Stromal cell of bone marrow (primary cell): ENCODE measurements at regions not wholly inside any gene's neighbourhood (a gene's known extent, or its start where the extent isn't known, plus 50 kb on each side); places are given as distances from the start of the nearest gene placed in this dataset.
"Not testable (repeated sequence)": the region's sequence is repeated elsewhere in the genome, so short reads cannot be mapped to it uniquely, and the experiment has no call there.

Experiments
- DNase-seq: peaks from one replicate; pipeline ENCODE4 v3.0.0-alpha.2; 2012; ENCODE audit warnings: low read depth

DNA sequence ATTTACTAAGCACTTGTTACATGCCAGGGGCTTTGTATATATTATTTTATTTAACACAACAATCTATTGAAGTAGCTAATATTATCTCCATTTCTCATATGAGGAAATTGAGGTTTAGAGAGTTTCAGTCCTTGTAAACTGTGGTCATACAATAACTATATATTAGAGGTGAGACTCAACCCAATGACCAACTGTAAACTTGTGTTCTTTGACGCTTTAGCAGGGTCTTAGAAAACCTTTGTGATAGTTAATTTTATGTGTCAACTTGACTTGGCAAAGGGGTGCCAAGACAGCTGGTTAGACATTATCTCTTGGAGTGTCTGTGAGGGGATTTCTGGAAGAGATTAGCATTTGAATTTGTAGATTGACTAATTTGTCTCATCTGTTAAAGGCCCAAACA is 252.4 kb upstream of the B3GALT2 start:
- DNase-seq: no peak

DNA sequence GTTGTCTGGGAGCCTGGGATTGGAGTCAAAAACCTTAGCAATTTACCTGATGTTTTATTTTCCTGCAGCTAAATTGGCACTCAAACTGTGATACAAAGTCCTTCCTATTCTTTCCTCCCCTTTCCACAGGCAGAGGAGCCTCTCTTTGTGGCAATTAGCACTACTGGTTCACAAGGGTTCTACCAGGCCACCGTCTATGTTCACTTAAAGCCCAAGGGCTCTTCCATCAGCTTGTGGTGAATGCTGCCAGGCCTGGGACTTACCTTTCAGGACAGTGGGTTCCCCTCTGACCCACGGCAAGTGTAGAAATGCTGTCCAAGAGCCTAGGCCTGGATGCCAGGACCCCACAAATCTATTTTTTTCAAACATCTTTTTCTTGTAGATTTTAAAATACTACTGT is 251.9 kb upstream of the B3GALT2 start:
- no peak for DNase-seq

DNA sequence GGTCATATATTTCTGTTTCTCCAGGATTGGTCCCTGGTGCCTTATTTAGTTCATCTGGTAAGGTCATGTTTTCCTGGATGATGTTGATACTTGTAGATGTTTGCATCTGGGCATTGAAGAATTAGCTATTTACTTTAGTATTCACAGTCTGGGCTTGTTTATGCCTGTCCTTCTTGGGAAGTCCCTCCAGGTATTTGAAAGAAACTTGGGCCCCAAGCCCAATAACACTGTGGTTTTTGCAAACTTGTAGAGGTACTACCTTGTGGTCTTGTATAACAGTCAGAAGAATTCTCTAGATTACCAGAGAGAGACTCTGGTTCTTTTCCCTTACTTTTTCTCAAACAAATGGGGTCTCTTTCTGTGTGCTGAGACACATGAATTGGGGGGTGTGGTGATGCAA is 251.4 kb upstream of the B3GALT2 start:
- no peak for DNase-seq

DNA sequence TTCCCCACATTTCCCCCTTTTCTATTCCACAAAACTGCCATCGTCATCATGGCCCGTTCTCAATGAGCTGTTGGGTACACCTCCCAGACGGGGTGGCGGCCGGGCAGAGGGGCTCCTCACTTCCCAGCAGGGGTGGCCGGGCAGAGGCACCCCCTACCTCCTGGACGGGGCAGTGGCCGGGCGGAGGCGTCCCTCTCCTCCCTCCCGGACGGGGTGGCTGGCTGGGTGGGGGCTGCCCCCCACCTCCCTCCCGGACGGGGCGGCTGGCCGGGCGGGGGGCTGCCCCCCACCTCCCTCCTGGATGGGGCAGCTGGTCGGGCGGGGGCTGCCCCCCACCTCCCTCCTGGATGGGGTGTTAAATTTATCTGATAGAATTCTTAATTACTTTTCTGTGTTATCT is 250.9 kb upstream of the B3GALT2 start:
- not testable (repeated sequence) for DNase-seq

DNA sequence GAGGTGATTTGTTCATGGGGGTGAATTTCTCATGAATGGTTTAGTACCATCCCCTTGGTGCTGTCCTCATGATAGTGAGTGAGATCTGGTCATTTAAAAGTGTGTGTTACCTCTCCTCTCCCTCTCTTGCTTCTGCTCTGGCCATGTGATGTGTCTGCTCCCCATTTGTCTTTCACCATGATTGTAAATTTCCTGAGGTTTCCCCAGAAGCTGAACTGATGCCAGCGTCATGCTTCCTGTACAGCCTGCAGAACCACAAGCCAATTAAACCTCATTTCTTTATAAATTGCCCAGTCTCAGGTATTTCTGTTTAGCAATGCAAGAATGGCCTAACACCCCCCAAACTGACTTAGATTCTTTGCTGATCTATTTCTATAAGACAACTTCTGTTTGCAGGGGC is 249.4 kb upstream of the B3GALT2 start:
- DNase-seq: no peak

DNA sequence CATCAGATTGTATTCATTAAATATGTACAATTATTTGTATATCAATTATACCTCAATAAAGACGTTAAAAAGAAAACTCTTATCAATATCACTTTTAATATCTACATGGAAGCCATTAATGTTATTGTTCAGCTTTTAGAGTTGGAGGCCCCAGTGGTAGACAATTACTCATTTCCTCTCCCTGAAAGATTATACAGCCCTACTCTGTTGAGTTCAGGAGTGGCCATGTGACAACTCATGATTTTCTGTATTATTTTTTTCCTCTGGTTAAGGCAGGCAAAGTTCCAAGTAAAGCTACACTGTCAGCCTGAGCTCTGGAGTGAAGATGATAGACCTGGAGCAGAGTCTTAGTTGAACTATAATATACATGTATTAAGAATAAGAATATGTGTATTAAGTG is 247.9 kb upstream of the B3GALT2 start:
- DNase-seq: peak; percentile 35

DNA sequence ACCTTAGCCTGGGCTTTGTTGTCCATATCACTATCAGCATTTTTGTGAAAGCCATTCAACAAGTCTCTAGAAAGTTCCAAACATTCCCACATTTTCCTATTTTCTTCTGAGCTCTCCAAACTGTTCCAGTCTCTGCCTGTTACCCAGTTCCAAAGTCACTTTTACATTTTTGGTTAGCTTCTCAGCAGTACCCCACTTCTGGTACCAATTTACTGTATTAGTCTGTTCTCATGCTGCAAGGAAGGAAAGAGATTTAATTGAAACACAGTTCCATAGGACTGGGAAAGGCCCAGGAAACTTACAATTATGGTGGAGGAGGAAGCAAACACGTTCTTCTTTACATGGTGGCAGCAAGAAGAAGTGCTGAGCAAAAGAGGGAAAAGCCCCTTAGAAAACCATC is 247.2 kb upstream of the B3GALT2 start:
- DNase-seq: no peak

DNA sequence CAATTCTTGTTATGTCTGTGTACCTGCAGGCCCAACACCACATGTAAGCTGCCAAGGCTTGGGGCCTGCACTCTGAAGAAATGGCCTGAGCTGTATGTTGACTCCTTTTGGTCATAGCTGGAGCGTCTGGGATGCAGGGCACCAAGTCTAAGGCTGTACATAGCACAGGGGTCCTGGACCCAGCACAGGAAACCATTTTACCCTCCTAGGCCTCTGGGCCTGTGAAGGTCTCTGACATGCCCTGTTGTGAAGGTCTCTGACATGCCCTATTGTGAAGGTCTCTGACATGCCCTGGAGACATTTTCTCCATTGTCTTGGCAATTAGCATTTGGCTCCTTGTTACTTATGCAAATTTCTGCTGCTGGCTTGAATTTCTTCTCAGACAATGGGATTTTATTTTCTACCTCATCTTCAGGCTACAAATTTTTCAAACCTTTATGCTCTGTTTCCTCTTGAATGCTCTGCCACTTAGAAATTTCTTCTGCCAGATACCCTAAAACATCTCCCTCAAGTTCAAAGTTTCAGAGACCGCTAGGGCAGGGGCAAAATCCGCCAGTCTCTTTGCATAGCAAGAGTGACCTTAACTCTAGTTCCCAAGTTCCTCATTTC is 246.7 kb upstream of the B3GALT2 start:
- DNase-seq: no peak

DNA sequence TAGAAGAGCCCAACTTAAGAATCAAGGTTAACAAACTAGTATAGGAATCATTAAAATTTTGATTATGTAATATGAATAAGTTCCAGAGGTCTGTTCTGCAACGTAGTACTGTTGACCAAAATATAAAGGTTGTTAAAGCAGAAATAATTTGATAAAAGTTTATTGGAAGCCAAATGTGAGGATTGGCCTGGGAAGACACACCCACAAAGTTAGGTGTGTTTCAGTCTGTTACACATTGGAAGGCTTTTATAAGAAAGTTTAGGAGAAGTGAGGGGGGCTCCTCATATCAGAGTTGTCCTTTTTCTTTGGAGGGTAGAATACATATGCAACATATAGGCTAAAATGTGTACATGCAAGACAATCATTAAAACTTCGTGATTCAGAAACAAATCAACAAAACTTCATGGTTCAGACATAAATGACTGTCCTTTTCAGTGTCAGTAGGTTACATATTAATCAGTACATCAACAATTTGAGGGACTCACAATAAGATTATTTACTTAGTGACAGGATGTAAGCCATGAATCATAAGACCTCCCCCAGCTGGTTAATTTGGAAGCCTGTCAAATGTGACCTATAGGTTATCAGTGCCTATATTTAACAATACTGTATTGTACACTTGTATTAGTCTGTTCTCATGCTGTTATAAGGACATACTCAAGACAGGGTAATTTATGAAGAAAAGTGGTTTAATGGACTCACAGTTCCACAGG is 245.0 kb upstream of the B3GALT2 start:
- no peak for DNase-seq

DNA sequence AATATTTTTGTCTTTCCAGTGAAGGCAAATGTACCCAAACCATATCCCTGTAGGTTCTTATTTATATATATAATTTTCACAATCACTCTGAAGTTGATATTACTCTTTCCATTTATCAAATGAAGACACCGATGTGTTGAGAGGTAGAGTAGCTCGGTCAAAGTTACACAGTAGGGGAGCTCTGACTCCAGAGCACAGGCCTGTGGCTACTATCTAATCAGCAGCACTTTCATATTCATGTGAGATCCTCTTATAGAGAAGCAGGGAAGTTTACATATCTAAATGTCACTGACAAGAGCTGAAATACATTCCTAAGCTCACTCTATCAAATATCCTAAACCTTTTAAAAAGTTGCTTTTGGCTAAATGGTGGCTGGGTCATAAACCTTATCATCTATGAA is 241.1 kb upstream of the B3GALT2 start:
- no peak for DNase-seq

DNA sequence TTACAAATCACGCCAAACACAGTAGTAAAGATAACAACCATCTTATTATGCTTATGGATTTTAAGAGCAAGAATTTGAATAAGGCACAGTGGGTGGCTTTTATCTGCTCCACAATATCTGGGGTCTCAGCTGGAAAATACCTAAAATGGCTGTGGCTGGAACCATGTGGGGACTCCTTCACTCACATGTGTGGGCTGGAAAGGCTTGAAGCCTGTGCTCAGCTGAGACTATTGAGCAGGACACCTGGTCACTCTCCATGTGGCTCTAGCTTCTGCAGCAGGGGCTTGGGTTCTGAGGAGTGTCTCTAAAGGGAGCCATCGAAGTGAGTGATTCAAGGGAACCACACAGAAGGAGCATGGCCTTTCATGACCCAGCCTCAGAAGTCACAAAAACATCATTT is 239.6 kb upstream of the B3GALT2 start:
- no peak for DNase-seq

DNA sequence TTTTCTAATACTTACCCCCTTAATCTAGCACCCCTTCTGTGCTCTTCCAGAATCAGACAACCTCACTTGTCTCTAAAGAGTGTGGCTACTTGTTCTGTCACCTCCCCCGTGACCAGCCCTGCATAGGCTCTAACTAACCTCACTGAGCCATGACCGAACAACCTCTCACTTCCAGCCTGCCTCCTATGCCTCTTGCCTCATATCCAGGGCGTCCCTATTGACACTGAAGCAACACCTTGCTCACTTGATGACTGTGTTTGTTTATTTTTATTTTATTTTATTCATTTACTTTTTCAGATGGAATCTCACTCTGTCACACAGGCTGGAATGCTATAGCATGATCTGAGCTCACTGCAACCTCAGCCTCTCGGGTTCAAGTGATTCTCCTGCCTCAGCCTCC is 235.1 kb upstream of the B3GALT2 start:
- no peak for DNase-seq

DNA sequence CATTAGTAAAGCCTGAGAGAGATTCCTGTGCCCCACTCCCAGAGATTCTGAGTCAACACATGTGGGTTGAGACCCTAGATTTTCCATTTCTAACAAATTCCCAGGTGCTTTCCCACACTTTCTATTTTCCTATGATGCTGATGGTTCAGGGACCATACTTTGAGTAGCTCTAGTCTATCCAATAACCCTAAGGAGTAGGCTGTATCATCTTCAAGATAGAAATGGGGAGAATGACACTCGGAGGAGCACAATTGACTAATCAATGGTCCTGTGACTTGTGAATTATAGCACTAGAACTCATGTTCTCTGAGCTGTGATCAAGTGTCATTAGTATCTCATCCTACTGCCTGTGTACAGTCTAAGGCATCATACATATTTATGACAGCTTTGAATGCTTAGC is 232.9 kb upstream of the B3GALT2 start:
- no peak for DNase-seq

DNA sequence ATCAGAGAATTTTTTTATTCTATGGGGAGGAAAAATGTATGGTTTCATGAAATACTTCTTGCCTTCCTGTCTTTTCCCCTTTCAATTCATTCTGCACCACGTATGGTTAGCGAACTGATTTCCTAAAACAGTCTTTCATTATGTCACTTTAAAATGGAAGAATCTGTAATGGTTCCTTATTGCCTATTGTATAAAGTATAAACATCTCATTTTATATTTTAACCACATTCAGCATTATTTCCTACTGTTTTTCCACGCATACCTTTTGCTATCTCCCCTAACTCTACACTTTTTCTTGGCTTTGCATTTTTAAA is 232.3 kb upstream of the B3GALT2 start:
- no peak for DNase-seq

DNA sequence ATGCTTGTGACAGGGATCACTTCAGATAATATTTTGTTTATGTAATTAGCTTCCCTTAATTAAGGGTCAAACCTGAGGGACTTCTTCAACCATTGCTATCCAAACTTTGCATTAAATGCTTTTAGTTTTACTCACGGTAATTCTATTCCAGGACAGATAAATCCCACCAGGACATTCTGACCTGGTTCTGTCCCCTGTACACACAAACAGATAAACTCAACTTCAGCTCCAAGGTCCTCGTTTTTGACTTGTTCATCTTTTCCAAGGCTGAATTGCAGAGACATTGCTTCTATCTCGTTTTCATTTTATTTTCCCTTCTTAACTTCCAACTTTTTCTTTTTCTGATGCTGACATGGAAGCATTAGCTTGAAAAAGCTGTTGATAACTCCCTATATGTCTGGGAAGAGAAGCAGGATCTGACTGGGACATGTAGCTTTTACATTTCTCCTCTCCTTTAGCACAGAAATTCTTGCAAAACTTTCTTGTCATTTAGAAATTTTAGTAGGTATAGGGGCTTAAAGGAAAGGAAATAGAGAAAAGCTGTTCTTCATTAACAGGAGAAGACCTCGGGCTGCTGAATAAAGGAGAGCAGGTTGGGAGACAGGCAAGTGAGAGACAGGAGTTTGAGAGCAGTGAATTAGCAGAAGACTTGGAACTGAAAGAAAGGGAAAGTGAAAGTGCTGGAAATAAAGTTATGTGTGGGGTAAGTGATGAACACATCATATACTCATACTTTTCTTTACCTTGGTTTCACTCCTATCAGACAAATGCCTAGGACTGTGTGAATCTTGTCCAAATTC is 231.7 kb upstream of the B3GALT2 start:
- DNase-seq: peak; percentile 33

DNA sequence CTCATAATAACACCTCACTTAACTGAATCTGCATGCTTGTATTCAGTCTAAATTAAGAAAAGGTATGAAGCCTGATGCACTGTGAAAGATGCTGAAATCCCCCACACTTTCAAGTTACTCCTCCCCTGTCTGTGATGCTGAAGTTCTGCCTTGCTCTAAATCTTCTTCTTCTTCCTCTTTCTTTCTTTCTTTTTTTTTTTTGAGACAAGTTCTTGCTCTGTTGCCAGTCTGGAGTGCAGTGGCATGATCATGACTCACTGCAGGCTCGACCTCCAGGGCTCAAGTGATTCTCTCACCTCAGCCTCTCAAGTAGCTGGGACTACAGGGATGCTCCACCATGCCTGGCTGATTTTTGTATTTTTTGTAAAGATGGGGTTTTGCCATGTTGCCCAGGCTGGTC is 231.0 kb upstream of the B3GALT2 start:
- DNase-seq: no peak

DNA sequence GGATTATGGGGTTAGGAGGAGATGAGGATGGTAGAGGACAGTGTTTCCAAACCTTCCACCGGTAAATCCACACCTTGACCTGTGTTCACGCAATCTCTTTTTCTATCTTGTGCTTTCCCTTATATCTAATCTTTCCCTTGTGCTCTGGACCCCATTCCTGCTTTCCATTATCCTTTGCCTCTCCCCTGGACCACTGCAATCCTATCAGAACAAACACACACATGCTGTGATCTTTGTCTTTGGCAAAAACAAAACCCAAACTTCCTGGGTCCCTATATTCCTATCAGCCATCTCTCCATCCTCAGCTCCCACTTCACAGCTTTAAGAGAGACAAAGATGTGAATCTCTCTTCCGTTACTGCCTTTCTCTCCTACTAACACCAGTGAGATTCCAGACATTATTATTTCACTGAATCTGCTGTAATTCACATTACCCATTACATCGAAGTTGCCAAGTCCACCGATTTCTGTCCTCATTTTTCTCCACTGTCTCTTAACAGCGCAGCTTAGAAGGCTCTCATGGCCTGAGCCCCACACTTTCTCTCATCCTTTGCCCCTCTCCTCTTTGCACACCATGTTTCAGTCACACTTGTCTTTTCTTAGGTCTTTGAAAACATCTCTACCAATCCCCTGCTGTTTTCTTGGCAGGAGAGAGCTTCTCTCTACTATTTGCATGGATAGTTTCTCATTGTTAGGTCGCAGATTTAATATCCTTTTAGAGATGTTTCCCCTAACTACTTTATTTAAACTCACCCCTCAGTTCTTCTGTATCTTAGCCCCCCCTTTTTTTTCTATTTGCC is 230.0 kb upstream of the B3GALT2 start:
- no peak for DNase-seq

DNA sequence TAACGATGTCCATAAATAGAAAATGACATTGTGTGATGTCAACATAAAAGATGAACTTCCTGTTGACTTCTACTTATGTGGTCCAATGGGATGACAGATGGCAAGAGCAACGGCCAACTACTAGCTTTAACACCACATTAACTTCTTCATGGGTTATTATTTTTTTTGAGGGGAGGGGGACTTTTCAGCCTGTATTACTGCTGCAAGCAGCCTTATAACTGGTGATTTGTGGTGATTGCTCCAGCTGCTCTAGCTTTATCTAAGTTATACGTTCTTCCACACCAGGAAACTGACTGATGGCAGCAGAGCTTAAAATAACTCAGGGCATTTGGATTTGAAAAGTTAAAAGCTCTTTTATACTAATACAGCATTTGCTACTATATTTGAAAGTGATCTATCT is 228.8 kb upstream of the B3GALT2 start:
- DNase-seq: no peak

DNA sequence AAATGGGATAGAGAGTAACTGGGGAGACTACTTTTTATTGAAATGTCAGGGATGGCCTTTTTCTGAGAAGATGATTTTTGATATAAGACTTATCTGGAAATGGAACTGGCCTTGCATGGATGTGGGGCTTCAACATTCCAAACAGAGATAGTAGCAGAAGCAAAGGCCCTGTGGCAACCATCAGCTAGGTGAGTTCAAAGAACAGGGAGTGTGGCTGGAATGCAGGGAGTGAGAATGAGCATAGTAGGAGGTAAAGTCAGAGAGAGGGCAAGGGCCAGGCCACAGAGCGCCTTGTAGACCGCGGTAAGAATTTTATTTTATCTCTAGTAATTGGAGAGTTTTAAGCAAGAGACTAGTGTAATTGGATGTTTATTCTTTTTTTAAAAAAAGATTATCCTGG is 227.0 kb upstream of the B3GALT2 start:
- no peak for DNase-seq

DNA sequence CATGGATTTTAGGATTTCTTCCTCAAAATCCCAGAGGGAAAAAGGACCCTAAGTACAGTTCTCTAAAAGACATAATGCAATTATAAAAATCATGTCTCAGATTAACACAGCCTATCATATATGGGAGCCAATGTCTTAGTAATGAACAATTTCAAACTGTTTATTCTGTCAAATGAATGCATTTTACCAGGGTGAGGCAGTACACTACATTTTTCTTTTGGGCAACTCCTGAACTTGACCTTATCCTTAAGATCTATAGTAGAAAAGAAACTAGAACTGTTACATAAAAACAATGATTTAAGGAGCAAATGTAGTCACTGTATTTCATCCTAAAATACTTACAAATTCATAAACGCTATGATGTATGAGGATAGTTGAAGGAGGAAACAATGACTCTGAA is 226.3 kb upstream of the B3GALT2 start:
- no peak for DNase-seq

DNA sequence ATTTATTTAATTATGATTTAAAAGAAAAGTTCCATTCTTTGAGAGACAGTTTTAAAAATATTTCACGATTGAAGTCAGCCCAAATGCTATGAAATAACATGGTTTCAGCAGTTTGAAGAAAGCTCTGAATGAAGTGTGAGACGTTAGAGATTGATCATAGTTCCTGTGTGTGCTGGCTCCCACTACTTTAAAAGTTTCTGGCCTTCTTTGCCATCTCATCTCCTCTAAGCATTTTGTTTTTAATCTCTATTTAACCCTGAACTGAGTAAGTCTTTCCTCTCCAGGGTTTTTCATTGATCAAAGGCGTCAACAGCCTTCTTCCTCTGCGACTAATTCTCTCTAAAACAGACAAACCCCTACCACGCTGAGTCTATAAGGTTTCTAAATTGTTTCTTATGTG is 225.3 kb upstream of the B3GALT2 start:
- no peak for DNase-seq

DNA sequence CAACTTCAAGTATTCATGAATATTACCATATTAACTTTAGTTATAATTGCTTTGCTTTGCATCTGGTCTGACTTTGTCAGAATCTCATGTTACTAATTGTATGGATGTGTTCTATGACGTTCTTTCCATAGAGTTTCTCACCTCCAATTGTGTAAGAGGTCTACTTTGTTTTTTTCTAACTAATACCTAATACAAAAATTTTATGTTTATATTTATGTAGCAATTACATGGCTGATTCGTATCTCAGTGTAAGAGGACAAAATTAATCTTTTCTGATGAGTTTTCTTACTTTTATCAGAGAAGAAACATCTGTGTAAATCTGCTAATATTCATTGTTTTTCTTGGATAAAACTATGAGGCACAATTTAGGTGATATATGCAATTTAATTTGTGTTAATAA is 224.8 kb upstream of the B3GALT2 start:
- DNase-seq: no peak

DNA sequence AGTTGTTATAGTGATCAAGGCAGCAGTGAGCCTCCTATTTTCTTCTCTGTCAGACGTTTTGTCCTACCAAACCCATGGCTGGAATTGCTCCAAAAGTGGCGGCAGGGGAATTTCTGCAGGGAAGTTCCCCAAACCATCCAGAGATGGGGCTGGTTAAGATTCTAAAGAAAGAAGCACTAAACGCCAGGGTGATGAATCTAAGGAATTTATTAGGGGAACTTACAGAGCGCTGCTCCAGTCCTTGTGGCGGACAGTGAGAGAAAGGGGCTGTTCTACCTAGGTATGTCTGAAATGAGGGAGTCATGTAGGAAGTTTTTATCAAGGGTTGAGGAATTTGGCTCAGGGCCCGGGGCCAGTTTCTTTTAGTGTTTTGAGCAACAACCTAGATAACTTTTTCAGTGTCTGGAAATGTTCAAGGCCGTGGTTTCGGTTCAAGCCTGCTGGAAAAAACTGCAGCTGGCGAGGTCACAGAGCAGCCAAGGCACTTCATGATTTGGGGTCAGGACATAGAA is 222.4 kb upstream of the B3GALT2 start:
- DNase-seq: no peak
